SK-N-SH (cell line): ENCODE measurements at regions not wholly inside any gene's neighbourhood (a gene's known extent, or its start where the extent isn't known, plus 50 kb on each side); places are given as distances from the start of the nearest gene placed in this dataset.

Experiments
- POLR2AphosphoS5 ChIP-seq: IDR thresholded peaks from 2 replicates; pipeline ENCODE4 v1.6.1; 2012; ENCODE audit warnings: low read depth, low read length
- YY1 ChIP-seq: IDR thresholded peaks from 2 replicates; pipeline ENCODE4 v1.4.0; 2012; ENCODE audit warnings: low read depth, mild to moderate bottlenecking

DNA sequence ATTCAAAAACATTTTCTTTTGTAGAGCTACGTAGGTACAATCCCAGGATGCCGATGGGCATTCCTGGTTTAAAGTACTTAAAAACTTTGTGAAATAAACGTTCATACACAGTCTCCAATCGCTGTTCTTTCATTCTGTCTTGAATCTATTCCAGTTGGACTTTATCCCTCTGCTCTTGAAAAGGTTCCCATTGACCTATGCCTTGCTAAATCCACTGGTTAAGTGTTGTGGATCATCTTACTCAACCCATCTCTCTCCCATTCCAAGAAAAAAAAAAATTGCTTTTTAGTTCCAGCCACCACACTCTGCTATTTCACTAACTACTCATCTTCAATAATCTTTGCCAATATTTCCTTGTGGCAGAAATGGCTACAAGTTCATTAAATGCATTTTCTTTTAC, 542.3 kb upstream of the GRIA3 start:
- no peak for TF ChIP-seq POLR2AphosphoS5
- TF ChIP-seq YY1, result no peak
